Muscle layer of duodenum (tissue), 2 donors: ENCODE measurements at regions not wholly inside any gene's neighbourhood (a gene's known extent, or its start where the extent isn't known, plus 50 kb on each side); places are given as distances from the start of the nearest gene placed in this dataset.
"Not testable (repeated sequence)": the region's sequence is repeated elsewhere in the genome, so short reads cannot be mapped to it uniquely, and the experiment has no call there.

ENCODE experiments used
- H3K27ac ChIP-seq: one replicate; pipeline ENCODE4 v1.7.0; 2013; ENCODE audit warnings: mild to moderate bottlenecking, low read length
- H3K27me3 ChIP-seq: one replicate; pipeline ENCODE4 v1.7.0; 2013; ENCODE audit warnings: low read depth, mild to moderate bottlenecking, control low read depth, low read length
- H3K36me3 ChIP-seq, 2 donors: one replicate each; pipeline ENCODE4 v1.7.0; 2013; ENCODE audit warnings: low read length in 2 of 2, control low read depth in 1 of 2, mild to moderate bottlenecking in 1 of 2; ENCODE audit not compliant: insufficient read depth in 2 of 2, control insufficient read depth in 1 of 2
- H3K4me1 ChIP-seq, 2 donors: one replicate each; pipeline ENCODE4 v1.7.0; 2013; ENCODE audit warnings: low read length in 2 of 2, mild to moderate bottlenecking in 2 of 2, control low read depth in 1 of 2, moderate library complexity in 1 of 2; ENCODE audit not compliant: insufficient read depth in 2 of 2, control insufficient read depth in 1 of 2
- H3K4me3 ChIP-seq, 2 donors: one replicate each; pipeline ENCODE4 v1.7.0; 2013; ENCODE audit warnings: low read length in 2 of 2, low read depth in 1 of 2, mild to moderate bottlenecking in 1 of 2
- H3K9me3 ChIP-seq, 2 donors: one replicate each; pipeline ENCODE4 v1.7.0; 2013; ENCODE audit warnings: low read length in 2 of 2, control low read depth in 1 of 2, mild to moderate bottlenecking in 1 of 2; ENCODE audit not compliant: control insufficient read depth in 1 of 2
- donor health status: healthy.

GRCh38 chr4:187865914-187866313 is 129.7 kb upstream of the ZFP42 start:
- H3K4me3 ChIP-seq = no peak overlapping the region
- H3K9me3 ChIP-seq = no peaks in the 10 kb centered on the region
- no peaks in the 10 kb centered on the region for H3K27me3 ChIP-seq
- H3K27ac ChIP-seq = no peak overlapping the region
- H3K4me1 ChIP-seq = no peaks in the 10 kb centered on the region
- H3K36me3 ChIP-seq = no peaks in the 10 kb centered on the region

- Histone ChIP-seq H3K4me3 (no peak overlapping the region), H3K4me1 (no peaks in the 10 kb centered on the region), H3K36me3 (no peaks in the 10 kb centered on the region), H3K9me3 (peaks cover 0 to 2% of the 10 kb centered on the region in 2 donors), H3K27me3 (no peaks in the 10 kb centered on the region), H3K27ac (no peak overlapping the region)
These were observed 112.5 kb upstream of the ZFP42 start for GRCh38 chr4:187883049-187883448.

GRCh38 chr4:187883836-187884475 is 111.6 kb upstream of the ZFP42 start:
- H3K36me3 ChIP-seq = no peaks in the 10 kb centered on the region
- no peaks in the 10 kb centered on the region for H3K27me3 ChIP-seq
- H3K4me3 ChIP-seq = no peak overlapping the region
- no peak overlapping the region for H3K27ac ChIP-seq
- peaks cover 0 to 2% of the 10 kb centered on the region in 2 donors for H3K9me3 ChIP-seq
- no peaks in the 10 kb centered on the region for H3K4me1 ChIP-seq

GRCh38 chr4:187887906-187888305 is 107.7 kb upstream of the ZFP42 start:
- Histone ChIP-seq H3K27me3 (no peaks in the 10 kb centered on the region), H3K4me1 (no peaks in the 10 kb centered on the region), H3K27ac (no peak overlapping the region), H3K36me3 (no peaks in the 10 kb centered on the region), H3K9me3 (peaks cover 0 to 2% of the 10 kb centered on the region in 2 donors), H3K4me3 (no peak overlapping the region)

- Histone ChIP-seq H3K27me3 (no peaks in the 10 kb centered on the region), H3K27ac (no peak overlapping the region), H3K4me3 (no peak overlapping the region), H3K36me3 (no peaks in the 10 kb centered on the region), H3K9me3 (no peaks in the 10 kb centered on the region), H3K4me1 (no peaks in the 10 kb centered on the region)
These were observed 105.9 kb upstream of the ZFP42 start for GRCh38 chr4:187889651-187890050.

GRCh38 chr4:187893418-187893817 is 102.2 kb upstream of the ZFP42 start:
- Histone ChIP-seq H3K27me3 (no peaks in the 10 kb centered on the region), H3K9me3 (no peaks in the 10 kb centered on the region), H3K36me3 (no peaks in the 10 kb centered on the region), H3K4me1 (no peaks in the 10 kb centered on the region), H3K4me3 (no peak overlapping the region), H3K27ac (no peak overlapping the region)

- Histone ChIP-seq H3K27ac (no peak overlapping the region), H3K27me3 (no peaks in the 10 kb centered on the region), H3K4me3 (no peak overlapping the region), H3K36me3 (no peaks in the 10 kb centered on the region), H3K9me3 (peaks cover 0 to 7% of the 10 kb centered on the region in 2 donors), H3K4me1 (no peaks in the 10 kb centered on the region)
These were observed 92.5 kb upstream of the ZFP42 start for GRCh38 chr4:187903106-187903505.

GRCh38 chr4:187903700-187904099 is 91.9 kb upstream of the ZFP42 start:
- no peaks in the 10 kb centered on the region for H3K4me1 ChIP-seq
- H3K36me3 ChIP-seq = no peaks in the 10 kb centered on the region
- no peak overlapping the region for H3K27ac ChIP-seq
- H3K9me3 ChIP-seq = peaks cover 0 to 7% of the 10 kb centered on the region in 2 donors
- H3K27me3 ChIP-seq = no peaks in the 10 kb centered on the region
- H3K4me3 ChIP-seq = no peak overlapping the region

GRCh38 chr4:187908079-187908561 is 87.5 kb upstream of the ZFP42 start:
- Histone ChIP-seq H3K9me3 (no peaks in the 10 kb centered on the region), H3K27ac (no peak overlapping the region), H3K36me3 (no peaks in the 10 kb centered on the region), H3K4me1 (no peaks in the 10 kb centered on the region), H3K27me3 (no peaks in the 10 kb centered on the region), H3K4me3 (no peak overlapping the region)

GRCh38 chr4:187908731-187909130 is 86.8 kb upstream of the ZFP42 start:
- Histone ChIP-seq H3K36me3 (no peaks in the 10 kb centered on the region), H3K4me3 (no peak overlapping the region), H3K27me3 (no peaks in the 10 kb centered on the region), H3K9me3 (no peaks in the 10 kb centered on the region), H3K27ac (no peak overlapping the region), H3K4me1 (no peaks in the 10 kb centered on the region)

GRCh38 chr4:187910741-187911140 is 84.8 kb upstream of the ZFP42 start:
- no peak overlapping the region for H3K27ac ChIP-seq
- no peaks in the 10 kb centered on the region for H3K9me3 ChIP-seq
- H3K36me3 ChIP-seq = no peaks in the 10 kb centered on the region
- no peaks in the 10 kb centered on the region for H3K27me3 ChIP-seq
- no peaks in the 10 kb centered on the region for H3K4me1 ChIP-seq
- H3K4me3 ChIP-seq = no peak overlapping the region

GRCh38 chr4:187915406-187915805 is 80.2 kb upstream of the ZFP42 start:
- H3K27ac ChIP-seq, H3K27me3 ChIP-seq, H3K4me3 ChIP-seq, H3K36me3 ChIP-seq, H3K4me1 ChIP-seq, H3K9me3 ChIP-seq: not testable (repeated sequence)
